ENCODE measurements at regions not wholly inside any gene's neighbourhood (a gene's known extent, or its start where the extent isn't known, plus 50 kb on each side); places are given as distances from the start of the nearest gene placed in this dataset.

DNA sequence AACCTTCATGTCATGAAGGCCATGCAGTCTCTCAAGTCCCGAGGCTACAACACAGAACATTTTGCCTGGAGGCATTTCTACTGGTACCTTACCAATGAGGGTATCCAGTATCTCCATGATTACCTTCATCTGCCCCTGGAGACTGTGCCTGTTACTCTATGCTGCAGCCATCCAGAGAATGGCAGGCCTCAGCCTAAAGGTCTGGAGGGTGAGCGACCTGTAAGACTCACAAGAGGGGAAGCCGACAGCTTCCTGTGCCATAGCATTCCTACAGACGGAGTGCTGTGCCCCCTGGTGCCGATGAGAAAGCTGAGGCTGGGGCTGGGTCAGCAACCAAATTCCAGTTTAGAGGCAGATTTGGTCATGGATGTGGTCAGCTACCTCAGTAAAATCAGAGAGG, 51.3 kb upstream of the CADPS start:
- no peak for DNase-seq (ENCODE audit: low spot score)
- H3K27ac ChIP-seq: no peak overlapping the region
- POLR2A ChIA-PET (ENCODE audit: low non-redundant PET): no interaction called here
- CTCF ChIA-PET: no interaction called here
- TF ChIP-seq, protein P1, sequence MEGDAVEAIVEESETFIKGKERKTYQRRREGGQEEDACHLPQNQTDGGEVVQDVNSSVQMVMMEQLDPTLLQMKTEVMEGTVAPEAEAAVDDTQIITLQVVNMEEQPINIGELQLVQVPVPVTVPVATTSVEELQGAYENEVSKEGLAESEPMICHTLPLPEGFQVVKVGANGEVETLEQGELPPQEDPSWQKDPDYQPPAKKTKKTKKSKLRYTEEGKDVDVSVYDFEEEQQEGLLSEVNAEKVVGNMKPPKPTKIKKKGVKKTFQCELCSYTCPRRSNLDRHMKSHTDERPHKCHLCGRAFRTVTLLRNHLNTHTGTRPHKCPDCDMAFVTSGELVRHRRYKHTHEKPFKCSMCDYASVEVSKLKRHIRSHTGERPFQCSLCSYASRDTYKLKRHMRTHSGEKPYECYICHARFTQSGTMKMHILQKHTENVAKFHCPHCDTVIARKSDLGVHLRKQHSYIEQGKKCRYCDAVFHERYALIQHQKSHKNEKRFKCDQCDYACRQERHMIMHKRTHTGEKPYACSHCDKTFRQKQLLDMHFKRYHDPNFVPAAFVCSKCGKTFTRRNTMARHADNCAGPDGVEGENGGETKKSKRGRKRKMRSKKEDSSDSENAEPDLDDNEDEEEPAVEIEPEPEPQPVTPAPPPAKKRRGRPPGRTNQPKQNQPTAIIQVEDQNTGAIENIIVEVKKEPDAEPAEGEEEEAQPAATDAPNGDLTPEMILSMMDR (conservative IDR thresholded peaks at IDR 0.05; ENCODE audit: low read depth): no peak

DNA sequence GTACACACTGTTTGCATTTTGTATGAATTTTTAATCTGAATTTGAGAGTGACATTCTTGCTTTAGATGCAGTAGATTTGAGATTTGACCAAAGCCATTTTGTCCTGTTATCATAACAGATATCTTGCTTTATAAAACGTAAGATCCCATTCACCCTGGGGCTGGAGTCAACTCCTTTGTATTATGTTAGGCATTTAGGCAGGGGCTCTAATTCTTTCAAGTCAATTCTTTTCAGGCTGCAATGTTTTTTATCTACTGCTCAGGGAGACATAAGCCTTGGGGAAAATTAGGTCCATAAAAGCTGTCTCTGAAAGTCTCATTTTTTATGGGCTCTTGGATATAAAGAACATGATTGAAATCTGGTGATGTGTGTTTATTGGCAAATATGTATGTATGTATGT, 53.0 kb upstream of the CADPS start:
- TF ChIP-seq, protein P1 (conservative IDR thresholded peaks at IDR 0.05; ENCODE audit: low read depth): no peak
- H3K27ac ChIP-seq: no peak overlapping the region
- ChIA-PET POLR2A (ENCODE audit: low non-redundant PET) (no interaction called here), CTCF (interaction anchor here (0.6 kb wide), 1 partner anchor 20 kb away, joined by 3 read pairs; no protein-coding TSS in a partner anchor)
- no peak for DNase-seq (ENCODE audit: low spot score)

DNA sequence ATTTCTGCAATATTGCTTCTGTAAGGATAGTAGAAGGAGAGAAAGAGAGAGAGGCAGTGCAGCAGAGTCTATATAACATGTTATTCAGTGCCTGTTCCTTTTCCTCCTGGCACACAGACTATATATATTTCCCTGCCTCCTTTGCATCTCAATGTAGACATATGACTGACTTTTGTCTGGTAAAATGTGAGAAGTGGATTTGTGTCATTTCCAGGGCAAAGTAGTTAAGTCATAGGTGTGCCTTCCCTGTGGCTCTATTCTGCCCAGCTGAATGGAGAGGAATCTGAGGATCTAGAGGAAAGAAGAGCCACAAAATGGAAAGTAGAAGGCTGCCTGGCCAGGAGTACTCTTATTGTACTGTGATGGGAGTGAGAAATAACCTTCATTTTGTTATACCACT, 54.6 kb upstream of the CADPS start:
- POLR2A ChIA-PET (ENCODE audit: low non-redundant PET): no interaction called here
- DNase-seq (ENCODE audit: low spot score): no peak
- CTCF ChIA-PET: no interaction called here
- TF ChIP-seq, protein P1 (conservative IDR thresholded peaks at IDR 0.05; ENCODE audit: low read depth): no peak
- no peak overlapping the region for H3K27ac ChIP-seq

DNA sequence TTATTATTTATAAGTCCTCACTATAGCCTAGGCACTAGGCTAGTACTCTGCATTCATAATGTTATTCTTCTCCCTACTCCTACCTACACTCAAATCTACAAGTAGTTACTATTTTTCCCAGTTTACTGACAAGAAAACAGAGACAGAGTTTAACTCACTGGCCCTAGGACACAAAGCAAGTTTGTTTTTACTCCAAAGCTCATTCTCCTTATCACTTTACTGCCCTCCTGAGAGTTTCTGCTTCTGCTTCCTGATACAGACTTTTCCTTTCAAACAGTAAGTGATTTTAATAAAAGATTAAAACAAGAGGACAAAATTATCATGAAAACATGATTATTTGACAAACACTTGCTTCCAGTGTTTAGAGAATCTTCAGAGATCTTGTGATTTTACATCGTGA, 60.6 kb upstream of the CADPS start:
- TF ChIP-seq, protein P1 (conservative IDR thresholded peaks at IDR 0.05; ENCODE audit: low read depth): no peak
- ChIA-PET CTCF (no interaction called here), POLR2A (ENCODE audit: low non-redundant PET) (no interaction called here)

GRCh38 chr3:62936626-62937254, 61.5 kb upstream of the CADPS start:
- no peak overlapping the region for H3K27ac ChIP-seq
- ChIA-PET POLR2A (ENCODE audit: low non-redundant PET) (no interaction called here), CTCF (no interaction called here)
- no peak for DNase-seq (ENCODE audit: low spot score)
- TF ChIP-seq, protein P1 (conservative IDR thresholded peaks at IDR 0.05; ENCODE audit: low read depth): no peak

More for the DNA sequence above, 60.6 kb upstream of the CADPS start:
- no peak for DNase-seq (ENCODE audit: low spot score)
- H3K27ac ChIP-seq: no peak overlapping the region

- H3K27ac ChIP-seq: no peak overlapping the region
- TF ChIP-seq, protein P1 (conservative IDR thresholded peaks at IDR 0.05; ENCODE audit: low read depth): no peak
- CTCF ChIA-PET: no interaction called here
- no peak for DNase-seq (ENCODE audit: low spot score)
- POLR2A ChIA-PET (ENCODE audit: low non-redundant PET): no interaction called here
These were observed 63.4 kb upstream of the CADPS start for GRCh38 chr3:62938583-62938982.

All from RWPE1 (cell line).